DOHH2 (cell line): ENCODE measurements at regions not wholly inside any gene's neighbourhood (a gene's known extent, or its start where the extent isn't known, plus 50 kb on each side); places are given as distances from the start of the nearest gene placed in this dataset.

Source experiments
- H3F3A ChIP-seq: fragments of 200-600 bp; sonication (generic), shearing (Covaris generic); 2 replicates; pipeline ENCODE4 v1.6.0; 2016; ENCODE audit warnings: antibody characterized with exemption, mild to moderate bottlenecking; ENCODE audit not compliant: control insufficient read depth, insufficient read depth
- H3K27ac ChIP-seq: fragments of 200-600 bp; sonication (generic); 2 replicates; pipeline ENCODE4 v1.5.1; 2014; ENCODE audit warnings: low read depth, mild to moderate bottlenecking, low read length, moderate library complexity
- H3K27me3 ChIP-seq: fragments of 200-600 bp; sonication (generic); 2 replicates; pipeline ENCODE4 v1.6.1; 2014; ENCODE audit warnings: mild to moderate bottlenecking, low read length, mixed read lengths; ENCODE audit not compliant: control insufficient read depth
- H3K36me3 ChIP-seq: fragments of 200-600 bp; sonication (generic); 2 replicates; pipeline ENCODE4 v1.6.1; 2014; ENCODE audit warnings: mild to moderate bottlenecking, low read length, moderate library complexity, mixed read lengths; ENCODE audit not compliant: control insufficient read depth
- H3K4me1 ChIP-seq: fragments of 200-600 bp; sonication (generic); 2 replicates; pipeline ENCODE4 v1.6.1; 2014; ENCODE audit warnings: mild to moderate bottlenecking, low read length, mixed read lengths; ENCODE audit not compliant: control insufficient read depth
- H3K4me2 ChIP-seq: fragments of 200-600 bp; sonication (generic); 2 replicates; pipeline ENCODE4 v1.6.0; 2014; ENCODE audit warnings: mild to moderate bottlenecking, low read length, moderate library complexity
- H3K4me3 ChIP-seq: fragments of 200-600 bp; sonication (generic); 2 replicates; pipeline ENCODE4 v1.5.1; 2014; ENCODE audit warnings: mild to moderate bottlenecking, low read length, mixed read lengths
- H3K79me2 ChIP-seq: fragments of 200-600 bp; sonication (generic); 2 replicates; pipeline ENCODE4 v1.6.1; 2014; ENCODE audit warnings: mild to moderate bottlenecking, low read length, mixed read lengths; ENCODE audit not compliant: control insufficient read depth
- H3K9me2 ChIP-seq: fragments of 200-600 bp; sonication (generic); replicated peaks from 2 replicates; pipeline ENCODE4 v1.6.1; 2014; ENCODE audit warnings: mild to moderate bottlenecking, low read length, mixed read lengths; ENCODE audit not compliant: control insufficient read depth
- H3K9me3 ChIP-seq: fragments of 200-600 bp; sonication (generic); 2 replicates; pipeline ENCODE4 v1.6.1; 2014; ENCODE audit warnings: antibody characterized with exemption, low read length, mixed read lengths; ENCODE audit not compliant: control insufficient read depth, insufficient read depth
- H4K20me1 ChIP-seq: fragments of 200-600 bp; sonication (generic); 2 replicates; pipeline ENCODE4 v1.6.0; 2014; ENCODE audit warnings: low read depth, mild to moderate bottlenecking, antibody characterized with exemption, low read length, moderate library complexity; ENCODE audit not compliant: control insufficient read depth, insufficient read depth
- EZH2phosphoT487 ChIP-seq: fragments of 200-600 bp; sonication (generic); IDR thresholded peaks from 2 replicates; pipeline ENCODE4 v1.6.1; 2017; ENCODE audit warnings: borderline replicate concordance, mild to moderate bottlenecking, antibody characterized with exemption, low read length, moderate library complexity, mixed read lengths
- TF ChIP-seq, protein P1 (sequence below): fragments of 200-600 bp; sonication (generic); IDR thresholded peaks from one replicate; pipeline ENCODE4 v1.5.1; 2014; ENCODE audit warnings: antibody characterized with exemption, mild to moderate bottlenecking, low read depth, low read length; ENCODE audit not compliant: poor library complexity, severe bottlenecking

DNA sequence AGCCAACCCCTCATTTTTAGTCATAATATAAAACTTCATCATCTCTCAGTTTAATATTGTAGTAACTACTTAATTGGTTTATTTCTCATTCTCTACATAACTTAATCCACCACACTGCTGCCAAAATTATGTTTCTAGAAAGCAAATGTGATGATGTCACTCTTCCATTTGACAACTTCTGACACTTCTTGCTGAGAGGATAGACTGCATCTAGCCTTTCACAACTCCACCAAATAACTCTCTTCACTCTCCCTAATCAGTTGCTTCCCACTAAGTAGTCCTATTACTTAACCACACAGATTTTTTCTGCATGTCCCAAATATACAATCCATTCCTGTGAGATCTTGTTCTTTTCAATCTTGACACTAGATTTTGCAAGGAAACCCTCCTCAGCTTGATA, 951.3 kb downstream of the EPHA7 start:
- no peaks in the 10 kb centered on the region for H4K20me1 ChIP-seq
- H3K79me2 ChIP-seq, result no peaks in the 10 kb centered on the region
- H3K4me2 ChIP-seq, result no peak overlapping the region
- no peaks in the 10 kb centered on the region for H3K9me3 ChIP-seq
- no peaks in the 10 kb centered on the region for H3K27me3 ChIP-seq
- H3K27ac ChIP-seq, result no peak overlapping the region
- H3K36me3 ChIP-seq, result no peaks in the 10 kb centered on the region
- H3F3A ChIP-seq, result no peaks in the 10 kb centered on the region
- H3K9me2 ChIP-seq, result no peaks in the 10 kb centered on the region
- TF ChIP-seq EZH2phosphoT487, result no peak
- TF ChIP-seq, protein P1, sequence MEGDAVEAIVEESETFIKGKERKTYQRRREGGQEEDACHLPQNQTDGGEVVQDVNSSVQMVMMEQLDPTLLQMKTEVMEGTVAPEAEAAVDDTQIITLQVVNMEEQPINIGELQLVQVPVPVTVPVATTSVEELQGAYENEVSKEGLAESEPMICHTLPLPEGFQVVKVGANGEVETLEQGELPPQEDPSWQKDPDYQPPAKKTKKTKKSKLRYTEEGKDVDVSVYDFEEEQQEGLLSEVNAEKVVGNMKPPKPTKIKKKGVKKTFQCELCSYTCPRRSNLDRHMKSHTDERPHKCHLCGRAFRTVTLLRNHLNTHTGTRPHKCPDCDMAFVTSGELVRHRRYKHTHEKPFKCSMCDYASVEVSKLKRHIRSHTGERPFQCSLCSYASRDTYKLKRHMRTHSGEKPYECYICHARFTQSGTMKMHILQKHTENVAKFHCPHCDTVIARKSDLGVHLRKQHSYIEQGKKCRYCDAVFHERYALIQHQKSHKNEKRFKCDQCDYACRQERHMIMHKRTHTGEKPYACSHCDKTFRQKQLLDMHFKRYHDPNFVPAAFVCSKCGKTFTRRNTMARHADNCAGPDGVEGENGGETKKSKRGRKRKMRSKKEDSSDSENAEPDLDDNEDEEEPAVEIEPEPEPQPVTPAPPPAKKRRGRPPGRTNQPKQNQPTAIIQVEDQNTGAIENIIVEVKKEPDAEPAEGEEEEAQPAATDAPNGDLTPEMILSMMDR, result no peak
- H3K4me3 ChIP-seq, result no peak overlapping the region
- H3K4me1 ChIP-seq, result no peaks in the 10 kb centered on the region

DNA sequence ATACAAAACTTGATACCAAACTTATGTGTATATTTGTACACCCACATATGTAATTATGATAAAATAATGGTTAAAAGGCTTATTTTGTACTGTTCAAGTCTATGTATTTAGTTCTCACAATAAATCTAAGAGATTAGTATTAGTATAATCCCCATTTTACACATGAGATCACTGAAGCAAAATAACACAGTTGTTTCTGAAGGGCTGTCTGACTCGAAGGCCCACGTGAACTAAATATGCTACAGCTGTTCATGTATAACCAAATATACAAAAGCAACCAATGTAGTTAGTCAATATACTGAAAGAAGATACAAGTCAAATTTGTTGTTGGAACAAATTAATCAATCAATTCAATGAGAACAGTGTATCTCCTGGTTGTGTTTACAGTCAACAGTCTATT, 959.2 kb downstream of the EPHA7 start:
- H3K36me3 ChIP-seq, result no peaks in the 10 kb centered on the region
- H3F3A ChIP-seq, result no peaks in the 10 kb centered on the region
- no peak for TF ChIP-seq EZH2phosphoT487
- TF ChIP-seq, protein P1, result no peak
- H3K79me2 ChIP-seq, result no peaks in the 10 kb centered on the region
- H3K27me3 ChIP-seq, result no peaks in the 10 kb centered on the region
- no peaks in the 10 kb centered on the region for H3K9me3 ChIP-seq
- no peak overlapping the region for H3K4me2 ChIP-seq
- no peaks in the 10 kb centered on the region for H4K20me1 ChIP-seq
- no peak overlapping the region for H3K27ac ChIP-seq
- H3K9me2 ChIP-seq, result no peaks in the 10 kb centered on the region
- no peak overlapping the region for H3K4me3 ChIP-seq
- H3K4me1 ChIP-seq, result no peaks in the 10 kb centered on the region

DNA sequence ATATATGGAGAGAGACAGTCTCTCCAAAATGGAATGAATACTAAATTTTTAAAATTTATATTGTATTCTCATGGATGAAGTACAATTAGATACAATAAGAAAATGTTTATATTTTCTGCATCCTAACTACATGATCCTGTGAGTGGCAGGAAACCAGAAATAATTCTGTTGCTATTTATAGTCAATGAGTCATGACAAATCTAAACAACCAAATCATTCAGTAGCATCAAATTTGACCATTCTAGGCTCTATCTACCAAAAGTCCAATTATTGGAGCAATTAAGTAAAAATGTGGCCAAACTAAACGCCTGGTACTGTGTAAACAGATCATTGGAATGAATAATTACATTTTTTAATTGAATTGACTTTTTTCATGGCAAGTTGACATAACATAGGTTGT, 959.8 kb downstream of the EPHA7 start:
- Histone ChIP-seq H3K79me2 (no peaks in the 10 kb centered on the region), H3F3A (no peaks in the 10 kb centered on the region), H3K27me3 (no peaks in the 10 kb centered on the region), H3K9me2 (no peaks in the 10 kb centered on the region), H3K4me1 (no peaks in the 10 kb centered on the region), H3K4me2 (no peak overlapping the region), H3K27ac (no peak overlapping the region), H3K9me3 (no peaks in the 10 kb centered on the region), H3K4me3 (no peak overlapping the region), H4K20me1 (no peaks in the 10 kb centered on the region), H3K36me3 (no peaks in the 10 kb centered on the region)
- no peak for TF ChIP-seq EZH2phosphoT487
- TF ChIP-seq, protein P1, result no peak

DNA sequence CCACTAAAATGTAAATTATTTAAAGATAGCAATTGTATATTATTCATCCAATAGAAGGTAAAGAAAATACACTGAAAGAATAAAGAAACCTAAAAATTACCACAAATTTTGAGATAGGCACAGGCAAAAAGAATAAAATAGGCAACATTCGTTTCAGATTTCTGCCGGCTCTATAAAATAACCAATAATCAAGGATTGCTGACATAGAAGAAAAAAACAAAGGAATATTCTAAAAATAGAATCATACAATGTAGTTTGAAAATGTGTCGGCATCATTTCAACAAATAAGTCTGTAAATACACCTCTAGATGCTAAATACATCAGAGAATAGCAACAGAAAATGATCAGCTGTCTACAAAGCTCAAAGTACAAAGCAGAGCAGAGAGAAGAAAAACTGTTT, 973.3 kb downstream of the EPHA7 start:
- H3K27ac ChIP-seq, result no peak overlapping the region
- H3K36me3 ChIP-seq, result no peaks in the 10 kb centered on the region
- no peaks in the 10 kb centered on the region for H3K9me2 ChIP-seq
- H3K27me3 ChIP-seq, result no peaks in the 10 kb centered on the region
- H3F3A ChIP-seq, result no peaks in the 10 kb centered on the region
- H3K4me2 ChIP-seq, result no peak overlapping the region
- no peaks in the 10 kb centered on the region for H3K79me2 ChIP-seq
- no peaks in the 10 kb centered on the region for H4K20me1 ChIP-seq
- no peaks in the 10 kb centered on the region for H3K4me1 ChIP-seq
- TF ChIP-seq, protein P1, result no peak
- no peak for TF ChIP-seq EZH2phosphoT487
- H3K4me3 ChIP-seq, result no peak overlapping the region
- no peaks in the 10 kb centered on the region for H3K9me3 ChIP-seq
